Dermis microvascular lymphatic vessel endothelial cell (primary cell): ENCODE measurements at regions not wholly inside any gene's neighbourhood (a gene's known extent, or its start where the extent isn't known, plus 50 kb on each side); places are given as distances from the start of the nearest gene placed in this dataset.
"Not testable (repeated sequence)": the region's sequence is repeated elsewhere in the genome, so short reads cannot be mapped to it uniquely, and the experiment has no call there.

ENCODE experiments used
- DNase-seq, 2 donors: peaks; one replicate each; pipeline versions ENCODE4 v3.0.0 to v3.0.0-alpha.2; 2010; ENCODE audit warnings: low read depth in 2 of 2

- DNase-seq = no peak
Observed at GRCh38 chr7:80294346-80294745, 159.7 kb downstream of the GNAI1 start.

DNA sequence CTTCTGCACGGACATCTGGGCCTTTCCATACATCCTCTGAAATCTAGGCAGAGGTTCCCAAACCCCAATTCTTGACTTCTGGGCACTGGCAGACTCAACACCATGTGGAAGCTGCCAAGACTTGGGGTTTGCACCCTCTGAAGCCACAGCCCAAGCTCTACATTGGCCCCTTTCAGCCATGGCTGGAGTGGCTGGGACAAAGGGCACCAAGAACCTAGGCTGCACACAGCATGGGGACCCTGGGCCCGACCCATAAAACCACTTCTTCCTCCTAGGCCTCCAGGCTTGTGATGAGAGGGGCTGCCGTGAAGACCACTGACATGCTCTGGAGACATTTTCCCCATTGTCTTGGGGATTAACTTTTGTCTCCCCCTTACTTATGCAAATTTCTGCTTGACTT, 158.0 kb downstream of the GNAI1 start:
- not testable (repeated sequence) for DNase-seq

DNA sequence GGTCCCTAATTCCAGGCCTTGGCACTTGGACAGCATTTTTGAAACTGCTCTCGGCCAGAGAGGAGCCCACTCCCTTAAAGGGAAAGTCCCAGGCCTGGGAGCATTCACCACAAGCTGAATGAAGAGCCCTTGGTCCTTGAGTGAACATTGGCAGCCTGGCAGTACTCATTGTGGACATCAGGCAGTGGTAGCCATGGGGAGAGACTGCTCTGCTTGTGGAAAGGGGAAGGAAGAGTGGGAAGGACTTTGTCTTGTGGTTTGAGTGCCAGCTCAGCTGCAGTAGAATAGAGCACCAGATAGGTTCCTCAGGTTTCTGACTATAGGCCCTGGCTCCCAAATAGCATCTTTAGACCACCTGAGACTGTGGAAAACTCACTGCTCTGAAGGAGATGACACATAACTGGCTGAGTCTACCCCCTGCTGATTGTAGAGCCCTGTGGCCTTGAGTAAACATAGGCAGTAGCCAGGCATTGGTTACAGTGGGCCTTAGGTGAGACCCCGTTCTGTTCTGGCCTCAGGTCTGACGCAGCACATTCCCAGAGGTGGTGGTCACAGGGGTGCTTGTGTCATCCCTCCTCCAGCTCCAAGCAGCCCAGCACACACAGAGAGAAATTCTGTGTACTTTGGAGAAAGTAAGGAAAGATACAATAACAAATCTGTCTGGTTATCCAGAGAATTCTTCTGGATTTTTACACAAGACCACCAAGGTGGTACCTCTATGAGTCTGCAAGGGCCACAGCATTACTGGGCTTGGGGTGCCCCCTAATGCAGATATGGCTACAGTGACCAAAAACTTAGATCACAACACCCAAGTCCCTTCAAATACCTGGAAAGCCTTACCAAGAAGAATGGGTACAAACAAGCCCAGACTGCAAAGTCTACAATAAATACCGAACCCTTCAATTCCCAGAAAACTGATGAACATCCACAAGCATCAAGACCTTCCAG, 153.8 kb downstream of the GNAI1 start:
- DNase-seq = peak in 1 of 2 donors; percentile 8

DNA sequence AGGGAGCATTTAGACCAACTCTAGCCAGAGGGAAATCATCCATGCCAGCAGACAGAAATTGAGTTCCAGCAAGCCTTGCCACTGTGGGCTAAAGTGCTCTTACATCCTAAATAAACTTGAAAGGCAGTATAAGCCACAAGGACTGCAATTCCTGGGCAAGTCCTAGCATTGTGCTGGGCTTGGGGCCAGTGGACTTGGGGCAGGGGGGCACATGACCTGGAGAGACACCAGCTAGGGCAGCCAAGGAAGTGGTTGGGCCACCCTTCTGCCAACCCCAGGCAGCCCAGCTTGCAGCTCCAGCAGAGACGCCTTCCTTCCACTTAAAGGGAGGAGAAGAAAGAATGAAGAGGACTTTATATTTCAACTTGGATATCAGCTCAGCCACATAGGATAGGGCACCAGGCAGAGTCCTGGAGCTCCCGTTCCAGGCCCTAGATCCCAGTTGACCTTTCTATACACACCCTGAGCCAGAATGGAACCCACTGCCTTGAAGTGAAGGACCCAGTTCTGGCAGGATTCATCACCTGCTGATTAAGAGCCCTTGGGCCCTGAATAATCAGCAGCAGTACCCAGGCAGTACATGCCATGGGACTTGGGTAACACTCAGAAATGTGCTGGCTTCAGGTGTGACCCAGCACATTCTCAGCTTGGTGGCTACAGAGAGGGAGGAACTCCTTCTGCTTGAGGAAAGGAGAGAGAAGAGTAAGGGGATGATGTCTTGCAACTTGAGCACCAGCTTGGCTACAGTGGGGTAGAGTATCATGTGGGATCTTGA, 153.0 kb downstream of the GNAI1 start:
- no peak for DNase-seq

- no peak for DNase-seq
Observed at GRCh38 chr7:80286611-80287010, 152.0 kb downstream of the GNAI1 start.

- DNase-seq = no peak
Observed at GRCh38 chr7:80284855-80285254, 150.2 kb downstream of the GNAI1 start.

DNA sequence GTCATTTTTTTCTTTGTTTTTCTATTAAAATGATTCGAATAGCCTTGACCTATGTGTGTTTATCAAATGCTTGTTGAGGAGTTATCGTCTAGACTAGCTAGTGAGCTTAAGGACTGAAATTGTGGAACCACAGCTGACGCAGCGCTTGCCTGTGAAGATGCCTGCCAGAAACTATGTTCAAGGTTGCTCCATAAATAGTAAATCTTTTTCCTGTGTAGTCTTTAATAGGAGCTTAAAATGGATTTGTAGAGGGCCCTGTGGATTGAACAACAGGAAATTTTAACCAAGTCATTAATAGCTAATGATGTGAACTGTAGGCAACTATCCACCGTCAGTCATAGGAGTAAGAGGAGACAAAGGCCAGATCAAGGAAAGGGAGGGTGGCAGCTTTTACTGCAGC, 145.1 kb downstream of the GNAI1 start:
- peak in 1 of 2 donors; percentile 49 for DNase-seq

DNA sequence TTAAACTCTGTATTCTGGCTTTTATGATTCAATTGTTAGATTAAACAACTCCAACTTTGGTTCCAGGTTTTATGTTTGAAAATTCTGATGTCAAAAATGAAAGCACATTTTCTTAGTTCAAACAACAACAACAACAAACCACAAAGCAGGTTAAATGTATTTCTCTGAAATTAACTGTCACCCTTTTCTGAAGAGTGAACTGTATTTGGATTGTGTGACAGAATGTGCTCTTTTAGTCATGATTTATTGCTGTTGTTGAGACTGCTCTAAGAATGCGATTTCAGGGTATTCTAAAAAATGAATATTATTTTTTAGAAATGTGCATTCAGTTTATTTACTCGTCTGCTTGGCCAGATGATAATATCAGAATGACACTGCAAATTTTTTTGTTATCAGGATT, 144.1 kb downstream of the GNAI1 start:
- DNase-seq = no peak

- DNase-seq = peak in 1 of 2 donors; percentile 68
Observed at GRCh38 chr7:80277434-80278427, 143.1 kb downstream of the GNAI1 start.
